ENCODE measurements at regions not wholly inside any gene's neighbourhood (a gene's known extent, or its start where the extent isn't known, plus 50 kb on each side); places are given as distances from the start of the nearest gene placed in this dataset.
A peak's percentile ranks its signal among the peaks of the same experiment; 100 is the strongest.
"Not testable (repeated sequence)": the region's sequence is repeated elsewhere in the genome, so short reads cannot be mapped to it uniquely, and the experiment has no call there.

- DNase-seq = peak; percentile 47
Observed at GRCh38 chr10:36759141-36759805, 366.1 kb upstream of the ANKRD30A start.

- no peak for DNase-seq
Observed at GRCh38 chr10:36748128-36748871, 377.1 kb upstream of the ANKRD30A start.

- no peak for DNase-seq
Observed at GRCh38 chr10:36739884-36740445, 385.4 kb upstream of the ANKRD30A start.

- DNase-seq = no peak
Observed at GRCh38 chr10:36738738-36739431, 386.5 kb upstream of the ANKRD30A start.

GRCh38 chr10:36736311-36736710 is 389.1 kb upstream of the ANKRD30A start:
- no peak for DNase-seq

- DNase-seq = not testable (repeated sequence)
Observed at GRCh38 chr10:36734590-36734989, 390.8 kb upstream of the ANKRD30A start.

GRCh38 chr10:36730316-36730715 is 395.1 kb upstream of the ANKRD30A start:
- no peak for DNase-seq

GRCh38 chr10:36728626-36729025 is 396.8 kb upstream of the ANKRD30A start:
- DNase-seq = no peak

- DNase-seq = peak; percentile 93
Observed at GRCh38 chr10:36725581-36726520, 399.5 kb upstream of the ANKRD30A start.

GRCh38 chr10:36722777-36723176 is 402.6 kb upstream of the ANKRD30A start:
- no peak for DNase-seq

GRCh38 chr10:36721871-36722270 is 403.5 kb upstream of the ANKRD30A start:
- no peak for DNase-seq

GRCh38 chr10:36720895-36721294 is 404.5 kb upstream of the ANKRD30A start:
- no peak for DNase-seq

- DNase-seq = no peak
Observed at GRCh38 chr10:36717118-36717517, 408.3 kb upstream of the ANKRD30A start.

- no peak for DNase-seq
Observed at GRCh38 chr10:36716291-36716690, 409.1 kb upstream of the ANKRD30A start.

GRCh38 chr10:36712695-36713094 is 412.7 kb upstream of the ANKRD30A start:
- DNase-seq = no peak

- DNase-seq = no peak
Observed at GRCh38 chr10:36711361-36711760, 414.0 kb upstream of the ANKRD30A start.

- no peak for DNase-seq
Observed at GRCh38 chr10:36704124-36704523, 421.3 kb upstream of the ANKRD30A start.

GRCh38 chr10:36703179-36703578 is 422.2 kb upstream of the ANKRD30A start:
- DNase-seq = no peak

- DNase-seq = no peak
Observed at GRCh38 chr10:36700123-36700522, 425.3 kb upstream of the ANKRD30A start.

- no peak for DNase-seq
Observed at GRCh38 chr10:36692759-36693158, 432.6 kb upstream of the ANKRD30A start.

- DNase-seq = no peak
Observed at GRCh38 chr10:36688717-36689116, 436.7 kb upstream of the ANKRD30A start.

- DNase-seq = no peak
Observed at GRCh38 chr10:36683421-36683820, 442.0 kb upstream of the ANKRD30A start.

Measured in kidney glomerular epithelial cell (primary cell).